ENCODE measurements at regions not wholly inside any gene's neighbourhood (a gene's known extent, or its start where the extent isn't known, plus 50 kb on each side); places are given as distances from the start of the nearest gene placed in this dataset.
A peak's percentile ranks its signal among the peaks of the same experiment; 100 is the strongest.

DNA sequence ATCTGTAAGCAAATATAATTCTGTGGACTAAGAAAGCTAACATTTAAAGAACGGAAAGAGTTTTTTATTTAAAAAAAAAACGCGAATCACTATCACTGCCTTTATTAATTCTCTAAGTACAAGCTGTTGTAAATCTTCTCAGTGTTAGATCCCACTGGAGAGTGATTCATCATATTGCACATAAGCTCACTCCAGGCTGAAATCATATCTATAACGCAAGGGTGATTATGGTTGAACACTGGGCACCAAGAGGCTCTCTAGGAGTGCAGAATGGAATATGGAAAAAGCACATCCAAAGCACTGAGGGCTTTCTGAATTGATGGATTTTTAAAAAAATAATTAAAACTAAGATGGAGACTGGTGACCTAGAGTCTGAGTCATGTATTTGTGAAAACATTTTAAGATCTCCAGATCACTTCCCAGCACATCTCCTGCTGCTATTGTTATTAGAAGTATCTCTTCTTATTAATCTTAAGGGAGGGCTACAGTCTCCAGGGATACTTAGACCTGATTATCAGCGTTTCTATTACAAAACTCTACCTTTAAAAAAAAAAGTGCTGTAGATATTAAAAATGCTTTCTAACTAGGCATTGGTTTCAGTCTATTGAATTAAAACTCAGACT lies 1106.8 kb downstream of the AACS start:
- no peak for DNase-seq (ENCODE audit: low spot score)
- no peak overlapping the region for H3K4me3 ChIP-seq
- TF ChIP-seq, protein P1, sequence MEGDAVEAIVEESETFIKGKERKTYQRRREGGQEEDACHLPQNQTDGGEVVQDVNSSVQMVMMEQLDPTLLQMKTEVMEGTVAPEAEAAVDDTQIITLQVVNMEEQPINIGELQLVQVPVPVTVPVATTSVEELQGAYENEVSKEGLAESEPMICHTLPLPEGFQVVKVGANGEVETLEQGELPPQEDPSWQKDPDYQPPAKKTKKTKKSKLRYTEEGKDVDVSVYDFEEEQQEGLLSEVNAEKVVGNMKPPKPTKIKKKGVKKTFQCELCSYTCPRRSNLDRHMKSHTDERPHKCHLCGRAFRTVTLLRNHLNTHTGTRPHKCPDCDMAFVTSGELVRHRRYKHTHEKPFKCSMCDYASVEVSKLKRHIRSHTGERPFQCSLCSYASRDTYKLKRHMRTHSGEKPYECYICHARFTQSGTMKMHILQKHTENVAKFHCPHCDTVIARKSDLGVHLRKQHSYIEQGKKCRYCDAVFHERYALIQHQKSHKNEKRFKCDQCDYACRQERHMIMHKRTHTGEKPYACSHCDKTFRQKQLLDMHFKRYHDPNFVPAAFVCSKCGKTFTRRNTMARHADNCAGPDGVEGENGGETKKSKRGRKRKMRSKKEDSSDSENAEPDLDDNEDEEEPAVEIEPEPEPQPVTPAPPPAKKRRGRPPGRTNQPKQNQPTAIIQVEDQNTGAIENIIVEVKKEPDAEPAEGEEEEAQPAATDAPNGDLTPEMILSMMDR (IDR thresholded peaks at IDR 0.05): no peak
- H3K27ac ChIP-seq: no peak overlapping the region

- H3K4me3 ChIP-seq: no peak overlapping the region
- H3K27ac ChIP-seq: no peak overlapping the region
- TF ChIP-seq, protein P1 (IDR thresholded peaks at IDR 0.05): no peak
- no peak for DNase-seq (ENCODE audit: low spot score)
These were observed 1117.5 kb downstream of the AACS start for GRCh38 chr12:126182619-126183236.

GRCh38 chr12:126185025-126185424 lies 1119.8 kb downstream of the AACS start:
- DNase-seq (ENCODE audit: low spot score): no peak
- TF ChIP-seq, protein P1 (IDR thresholded peaks at IDR 0.05): no peak
- H3K4me3 ChIP-seq: no peak overlapping the region
- H3K27ac ChIP-seq: no peak overlapping the region

DNA sequence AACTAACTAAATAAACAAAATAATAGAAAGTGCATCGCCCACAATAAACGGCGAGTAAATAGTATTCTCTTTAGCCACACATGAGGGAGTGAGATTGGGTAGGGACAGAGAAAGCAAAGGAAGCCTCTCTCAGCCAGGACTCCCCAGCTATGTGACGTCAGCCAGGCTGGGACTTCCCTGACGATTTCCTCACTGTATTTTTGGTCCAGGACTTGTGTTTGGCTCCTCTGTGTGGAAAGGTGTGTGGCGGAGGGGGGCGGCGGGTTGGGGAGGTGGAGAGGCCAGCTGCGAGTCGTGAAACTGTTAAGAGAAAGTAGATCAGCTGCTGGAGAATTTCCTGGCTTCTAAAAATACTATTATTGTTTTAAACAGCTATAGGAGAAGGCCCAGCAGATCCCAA lies 1124.6 kb downstream of the AACS start:
- DNase-seq (ENCODE audit: low spot score): no peak
- Histone ChIP-seq H3K27ac (no peak overlapping the region), H3K4me3 (no peak overlapping the region)
- TF ChIP-seq, protein P1 (IDR thresholded peaks at IDR 0.05): no peak

DNA sequence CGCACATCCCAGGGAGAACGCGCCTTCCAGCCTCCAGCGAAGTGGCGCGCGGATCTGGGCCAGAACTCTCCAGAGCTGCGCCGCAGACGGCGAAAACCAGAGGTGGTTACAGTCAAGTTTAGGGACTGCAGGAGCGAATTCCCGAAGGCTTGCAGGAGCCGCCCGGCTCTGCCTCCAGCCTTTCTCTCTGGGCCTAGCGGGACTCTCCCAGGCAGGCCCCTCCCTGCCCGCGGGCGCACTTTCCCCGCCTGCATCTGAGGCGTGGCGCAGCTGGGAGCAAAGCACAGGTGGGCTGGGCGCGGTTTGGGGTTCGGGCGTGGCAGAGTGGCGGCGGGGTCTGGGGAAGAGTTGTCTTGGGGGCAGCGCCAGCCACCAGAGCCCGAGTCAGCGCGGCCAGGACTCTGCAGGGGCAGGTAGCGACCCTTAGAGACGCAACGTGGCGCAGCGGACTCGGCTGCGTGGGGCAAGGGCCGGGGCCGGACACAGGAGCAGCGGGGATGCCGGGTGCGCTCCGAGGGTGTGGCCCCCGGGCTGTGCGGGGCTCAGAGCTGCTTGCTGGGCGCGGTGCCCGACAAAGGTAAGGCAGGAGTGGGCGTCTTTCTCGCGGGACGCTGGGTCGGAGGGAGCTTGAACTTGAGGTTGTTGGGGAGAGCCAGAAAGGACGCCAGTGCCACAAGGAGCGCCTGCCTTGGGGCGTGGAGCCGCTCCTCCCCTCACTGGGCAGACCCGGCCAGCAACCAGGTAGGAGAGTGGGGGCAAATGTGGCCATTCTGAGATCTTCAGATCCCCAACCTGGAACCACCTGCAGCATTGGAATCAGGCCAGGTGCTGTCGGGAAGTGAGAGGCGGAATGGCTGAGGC lies 1126.0 kb downstream of the AACS start:
- Histone ChIP-seq H3K27ac (no peak overlapping the region), H3K4me3 (peak overlapping the region; percentile 25)
- TF ChIP-seq, protein P1 (IDR thresholded peaks at IDR 0.05): no peak
- DNase-seq (ENCODE audit: low spot score): no peak

GRCh38 chr12:126191949-126192348 lies 1126.7 kb downstream of the AACS start:
- DNase-seq (ENCODE audit: low spot score): no peak
- Histone ChIP-seq H3K27ac (no peak overlapping the region), H3K4me3 (no peak overlapping the region)
- TF ChIP-seq, protein P1 (IDR thresholded peaks at IDR 0.05): no peak

Data from coronary artery (tissue), 2 donors.